Peyer's patch (tissue), 4 donors: ENCODE measurements at regions not wholly inside any gene's neighbourhood (a gene's known extent, or its start where the extent isn't known, plus 50 kb on each side); places are given as distances from the start of the nearest gene placed in this dataset.

ENCODE experiments used
- POLR2A ChIP-seq, 2 donors: fragments of 450-650 bp; IDR thresholded peaks; one replicate each; pipeline ENCODE4 v1.5.1; 2017; ENCODE audit warnings: antibody characterized with exemption in 2 of 2, mild to moderate bottlenecking in 2 of 2, moderate library complexity in 2 of 2
- TF ChIP-seq, protein P1 (sequence below), 6 experiments: fragments of 450-650 bp in 4 of 6; fragments of 200-600 bp in 2 of 6; sonication (generic) in 1 of 6; IDR thresholded peaks; one replicate each; pipeline ENCODE4 v1.5.1; 2017 to 2019; ENCODE audit warnings: antibody characterized with exemption in 6 of 6, mild to moderate bottlenecking in 3 of 6, moderate library complexity in 1 of 6

DNA sequence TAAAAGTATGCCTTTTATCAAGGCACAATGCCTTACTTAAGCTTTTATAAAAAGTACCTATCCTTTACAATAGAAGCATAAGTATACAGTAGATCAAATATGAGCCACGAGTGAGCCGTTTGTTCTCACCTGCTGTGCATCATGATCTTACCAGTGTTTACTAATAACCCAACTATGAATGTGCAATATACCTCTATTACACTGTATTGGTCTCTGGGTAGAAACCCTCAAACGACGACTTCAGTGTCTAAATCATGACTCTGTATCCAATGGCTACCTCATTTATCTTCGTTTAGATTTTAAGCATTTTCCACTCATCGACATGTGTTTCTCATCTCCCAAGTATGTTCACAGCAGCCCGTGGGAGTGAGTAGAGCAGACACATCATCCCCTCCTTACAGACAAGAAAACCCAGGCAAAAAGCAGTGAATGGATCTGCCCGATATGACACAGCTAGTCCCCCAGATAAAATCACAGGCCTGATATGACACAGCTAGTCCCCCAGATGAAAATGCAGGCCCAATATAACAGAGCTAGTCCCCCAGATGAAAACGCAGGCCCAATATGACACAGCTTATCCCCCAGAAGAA lies 279.8 kb downstream of the TNS1 start:
- TF ChIP-seq, protein P1, sequence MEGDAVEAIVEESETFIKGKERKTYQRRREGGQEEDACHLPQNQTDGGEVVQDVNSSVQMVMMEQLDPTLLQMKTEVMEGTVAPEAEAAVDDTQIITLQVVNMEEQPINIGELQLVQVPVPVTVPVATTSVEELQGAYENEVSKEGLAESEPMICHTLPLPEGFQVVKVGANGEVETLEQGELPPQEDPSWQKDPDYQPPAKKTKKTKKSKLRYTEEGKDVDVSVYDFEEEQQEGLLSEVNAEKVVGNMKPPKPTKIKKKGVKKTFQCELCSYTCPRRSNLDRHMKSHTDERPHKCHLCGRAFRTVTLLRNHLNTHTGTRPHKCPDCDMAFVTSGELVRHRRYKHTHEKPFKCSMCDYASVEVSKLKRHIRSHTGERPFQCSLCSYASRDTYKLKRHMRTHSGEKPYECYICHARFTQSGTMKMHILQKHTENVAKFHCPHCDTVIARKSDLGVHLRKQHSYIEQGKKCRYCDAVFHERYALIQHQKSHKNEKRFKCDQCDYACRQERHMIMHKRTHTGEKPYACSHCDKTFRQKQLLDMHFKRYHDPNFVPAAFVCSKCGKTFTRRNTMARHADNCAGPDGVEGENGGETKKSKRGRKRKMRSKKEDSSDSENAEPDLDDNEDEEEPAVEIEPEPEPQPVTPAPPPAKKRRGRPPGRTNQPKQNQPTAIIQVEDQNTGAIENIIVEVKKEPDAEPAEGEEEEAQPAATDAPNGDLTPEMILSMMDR (IDR thresholded peaks at IDR 0.05), result no peak
- TF ChIP-seq POLR2A (IDR thresholded peaks at IDR 0.05), result no peak
